NCI-H1417 treated with DMSO at 0.1 percent for 48 hours (cell line): ENCODE measurements at regions not wholly inside any gene's neighbourhood (a gene's known extent, or its start where the extent isn't known, plus 50 kb on each side); places are given as distances from the start of the nearest gene placed in this dataset.
"Not testable (repeated sequence)": the region's sequence is repeated elsewhere in the genome, so short reads cannot be mapped to it uniquely, and the experiment has no call there.

Experiments
- DNase-seq: peaks from one replicate; lab custom pipeline; 2025; lab: John Stamatoyannopoulos, UW

DNA sequence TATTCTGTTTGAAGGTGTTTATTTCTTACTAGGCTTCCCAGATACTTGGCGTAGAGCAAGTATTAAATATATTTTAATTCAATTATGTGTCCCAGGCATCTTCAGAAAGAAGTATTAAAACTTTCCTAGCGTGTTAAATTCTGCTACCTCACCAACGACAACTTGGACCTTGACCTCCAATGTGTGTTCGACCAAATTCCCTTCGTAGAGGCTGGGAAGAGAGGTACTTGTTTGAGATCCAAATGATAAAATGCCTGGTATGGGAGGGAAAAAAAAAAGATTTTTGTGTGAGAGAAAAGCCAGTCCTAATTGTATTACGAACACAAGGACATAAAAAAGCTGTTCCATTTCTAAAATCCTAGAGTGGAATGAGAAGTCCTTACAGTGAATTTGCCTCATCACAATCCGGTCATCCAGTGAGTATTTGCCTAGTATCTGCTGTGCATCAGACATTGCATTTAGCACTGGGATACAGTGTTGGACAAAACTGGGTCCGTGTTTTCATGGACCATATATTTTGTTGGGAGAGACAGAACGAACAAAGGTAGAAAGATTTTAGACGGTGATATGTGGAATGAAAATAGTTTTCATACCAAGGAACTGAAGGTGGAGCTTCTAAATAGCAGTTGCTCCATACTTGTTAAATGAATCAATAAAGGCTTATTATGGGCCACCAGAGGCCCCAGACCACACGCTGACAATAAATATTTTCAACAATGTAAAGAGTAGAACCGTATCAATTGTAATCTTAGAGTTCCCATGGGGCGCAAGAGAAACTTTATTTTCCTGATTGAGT, 103.1 kb downstream of the KIF4B start:
- no peak for DNase-seq

DNA sequence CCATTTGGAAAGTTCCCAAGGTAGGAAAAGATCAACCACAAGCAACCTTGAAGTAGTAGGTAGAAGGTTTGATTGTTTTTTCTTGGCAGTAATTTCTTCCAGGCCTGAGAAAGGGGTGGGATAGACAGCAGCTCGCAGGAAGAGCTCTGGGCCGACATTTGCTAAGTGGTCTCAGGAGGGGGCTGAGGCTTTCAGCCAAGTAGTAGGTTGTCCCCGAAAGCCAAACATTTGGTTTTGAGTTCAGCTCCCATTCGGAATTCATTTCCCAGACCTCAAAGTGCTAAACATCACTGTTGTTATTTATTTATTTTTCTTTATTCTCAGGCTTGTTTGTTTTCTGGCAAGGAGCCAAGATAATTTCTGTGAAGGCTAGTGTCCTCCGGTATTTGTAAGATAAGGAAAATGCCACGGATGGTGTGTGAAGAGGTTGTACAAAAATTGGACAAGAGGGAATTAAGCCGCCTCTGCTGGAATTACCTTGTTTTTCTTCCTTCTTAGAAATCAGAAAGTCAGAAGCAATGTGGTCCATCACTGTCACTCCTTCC, 112.1 kb downstream of the KIF4B start:
- no peak for DNase-seq

DNA sequence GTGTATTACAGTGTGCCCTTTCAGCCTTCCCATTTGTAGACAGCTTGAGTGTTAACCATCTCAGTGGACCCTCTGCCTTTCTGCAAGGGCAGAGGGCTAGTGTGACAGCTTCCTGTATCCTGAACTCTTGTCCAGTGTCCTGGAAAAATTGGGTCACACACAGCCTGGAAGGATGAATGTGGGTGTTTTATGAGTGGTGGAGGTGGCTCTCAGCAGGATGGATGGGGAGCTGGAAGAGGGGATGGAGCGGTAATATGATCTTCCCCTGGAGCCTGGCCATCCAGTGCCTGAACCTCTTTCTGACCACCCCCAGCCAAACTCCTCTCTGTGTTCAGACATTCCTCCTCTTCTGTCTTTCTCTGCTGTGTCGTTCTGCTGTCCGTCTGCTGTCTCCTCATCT, 113.0 kb downstream of the KIF4B start:
- DNase-seq: no peak

DNA sequence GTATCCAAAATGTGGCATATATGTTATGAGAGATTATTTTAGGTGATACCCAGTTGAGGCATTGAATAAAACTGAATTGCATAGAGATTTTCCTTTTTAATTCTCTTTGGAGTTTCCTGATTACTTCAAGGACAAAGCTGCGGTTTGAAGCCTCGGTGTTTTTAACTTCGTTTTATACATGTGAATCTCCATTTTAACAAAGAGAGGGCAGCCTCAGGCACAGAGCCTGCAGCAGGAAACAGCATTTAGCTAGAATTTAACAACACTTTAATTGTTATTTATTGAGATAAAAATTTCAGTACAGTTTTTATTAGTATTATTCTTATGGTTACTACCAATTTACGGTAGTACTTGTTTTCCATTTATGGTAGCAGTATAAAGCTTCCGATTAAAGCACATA, 114.0 kb downstream of the KIF4B start:
- no peak for DNase-seq

DNA sequence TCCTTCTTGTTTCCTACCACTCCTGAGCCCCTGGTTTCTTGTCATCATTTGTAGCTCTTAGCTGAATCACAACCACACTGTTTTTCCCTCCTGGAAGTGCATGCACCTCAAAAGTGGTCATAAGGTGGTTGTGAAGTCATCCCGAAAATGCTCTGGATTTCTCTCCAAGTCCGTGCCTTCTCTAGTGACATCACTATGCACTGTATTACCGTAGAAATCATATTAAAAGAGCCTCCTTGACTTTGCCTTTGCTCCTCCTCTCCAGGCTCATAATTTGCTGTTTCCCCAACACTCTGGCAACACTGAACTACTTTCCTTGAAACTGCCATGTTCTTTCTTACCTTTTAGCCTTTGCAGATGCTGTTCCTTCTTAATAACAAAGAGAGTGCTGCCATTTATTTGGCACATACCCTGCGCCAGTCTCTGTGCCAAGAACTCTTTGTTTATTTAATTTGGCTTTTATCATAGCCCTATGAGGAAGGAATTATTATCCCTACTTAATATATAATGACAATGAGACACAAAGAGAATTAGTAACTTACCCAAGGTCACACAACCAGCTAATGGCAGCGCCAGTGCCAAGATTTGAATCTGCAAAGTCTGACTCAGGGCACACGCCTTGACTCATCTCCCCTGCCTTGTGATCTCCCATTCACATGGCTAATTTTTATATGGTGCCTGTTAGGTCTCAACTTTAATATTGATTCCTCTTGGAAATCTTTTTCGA, 115.4 kb downstream of the KIF4B start:
- DNase-seq: no peak

- DNase-seq: no peak
These were observed 115.9 kb downstream of the KIF4B start for GRCh38 chr5:155129513-155129880.

- DNase-seq: no peak
These were observed 120.6 kb downstream of the KIF4B start for GRCh38 chr5:155134130-155134529.

- no peak for DNase-seq
These were observed 122.8 kb downstream of the KIF4B start for GRCh38 chr5:155136216-155136850.

- DNase-seq: no peak
These were observed 124.1 kb downstream of the KIF4B start for GRCh38 chr5:155137683-155138082.

DNA sequence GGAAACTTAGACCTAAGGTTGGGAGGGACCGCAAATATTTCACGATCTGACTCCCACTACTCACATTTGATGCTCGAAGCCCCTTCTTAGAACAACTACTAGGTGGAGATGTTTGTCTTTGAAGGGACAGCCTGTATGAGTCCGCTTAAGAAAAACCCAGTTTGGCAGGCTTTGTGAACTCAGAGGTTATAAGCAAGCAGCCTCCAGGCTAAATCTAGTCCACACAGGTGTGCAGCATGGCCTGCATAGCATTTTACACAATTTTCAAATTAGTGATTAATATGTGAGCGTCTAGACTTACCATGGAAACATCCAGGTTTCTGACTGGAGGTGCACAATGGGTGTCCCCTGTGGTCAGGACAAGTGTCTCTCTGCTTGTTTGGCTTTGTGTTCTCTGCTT, 127.1 kb downstream of the KIF4B start:
- no peak for DNase-seq

- DNase-seq: no peak
These were observed 131.4 kb downstream of the KIF4B start for GRCh38 chr5:155144956-155145355.

GRCh38 chr5:155147222-155147621, 133.7 kb downstream of the KIF4B start:
- DNase-seq: no peak

GRCh38 chr5:155148694-155149093, 135.1 kb downstream of the KIF4B start:
- no peak for DNase-seq

GRCh38 chr5:155150012-155150411, 136.5 kb downstream of the KIF4B start:
- DNase-seq: no peak

GRCh38 chr5:155154973-155155372, 141.4 kb downstream of the KIF4B start:
- no peak for DNase-seq

- not testable (repeated sequence) for DNase-seq
These were observed 149.5 kb downstream of the KIF4B start for GRCh38 chr5:155163084-155163483.

DNA sequence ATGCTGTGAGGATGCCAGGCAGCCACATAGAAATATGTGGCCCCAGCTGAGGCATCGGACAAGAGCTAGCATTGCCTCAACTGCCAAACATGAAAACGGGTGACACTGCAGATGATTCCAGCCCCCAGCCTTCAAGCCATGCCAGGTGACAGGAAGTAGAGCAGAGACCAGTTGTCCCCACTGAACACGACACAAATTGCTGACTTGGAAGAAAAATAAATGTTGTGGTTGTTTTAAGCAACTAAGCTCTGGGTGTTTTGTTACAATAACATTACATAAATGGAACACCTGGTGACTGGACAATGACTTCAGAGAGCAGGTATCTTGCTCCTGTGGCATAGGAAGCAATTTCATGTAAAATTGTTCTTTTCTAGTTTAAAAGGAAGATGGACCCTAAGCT, 154.2 kb downstream of the KIF4B start:
- no peak for DNase-seq

DNA sequence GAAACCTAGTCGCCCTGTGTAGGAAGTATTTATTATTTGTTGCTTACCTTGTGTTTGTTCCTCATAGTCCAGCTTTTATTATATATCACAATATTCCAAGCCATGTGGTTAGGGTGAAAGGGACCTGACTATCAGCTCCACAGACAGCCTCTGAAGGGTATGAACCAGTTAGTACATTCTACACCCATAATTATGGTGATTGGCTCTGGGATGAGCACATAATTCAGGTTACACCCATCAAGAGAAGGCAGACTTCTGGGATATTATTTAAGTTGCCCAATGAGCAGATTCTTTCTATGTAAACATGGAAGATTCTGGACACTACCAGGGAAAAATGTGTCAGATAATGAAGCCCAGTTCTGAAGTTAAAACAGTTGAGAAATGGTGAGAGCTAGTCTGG, 168.0 kb downstream of the KIF4B start:
- DNase-seq: no peak

GRCh38 chr5:155189476-155189875, 175.9 kb downstream of the KIF4B start:
- DNase-seq: no peak

GRCh38 chr5:155189981-155190380, 176.4 kb downstream of the KIF4B start:
- DNase-seq: no peak

DNA sequence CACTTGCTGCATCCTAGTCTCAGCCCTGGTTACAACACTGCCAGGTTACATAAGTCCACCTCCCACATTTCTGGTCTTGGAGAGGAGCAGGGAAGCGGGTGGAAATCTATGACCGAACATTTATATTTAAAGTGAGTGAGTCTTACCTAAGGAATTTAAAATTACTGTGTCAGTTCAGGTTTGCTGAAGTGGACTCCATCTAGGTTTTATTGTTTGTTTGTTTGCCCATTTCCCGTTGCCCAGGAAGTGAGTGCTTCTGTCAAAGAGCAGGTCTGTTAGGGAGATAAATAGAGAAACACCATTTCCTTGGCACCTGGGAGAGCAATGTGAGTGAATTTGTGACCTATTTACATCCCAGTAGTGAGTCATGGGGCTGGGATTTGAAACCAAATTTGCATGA, 179.5 kb downstream of the KIF4B start:
- no peak for DNase-seq

DNA sequence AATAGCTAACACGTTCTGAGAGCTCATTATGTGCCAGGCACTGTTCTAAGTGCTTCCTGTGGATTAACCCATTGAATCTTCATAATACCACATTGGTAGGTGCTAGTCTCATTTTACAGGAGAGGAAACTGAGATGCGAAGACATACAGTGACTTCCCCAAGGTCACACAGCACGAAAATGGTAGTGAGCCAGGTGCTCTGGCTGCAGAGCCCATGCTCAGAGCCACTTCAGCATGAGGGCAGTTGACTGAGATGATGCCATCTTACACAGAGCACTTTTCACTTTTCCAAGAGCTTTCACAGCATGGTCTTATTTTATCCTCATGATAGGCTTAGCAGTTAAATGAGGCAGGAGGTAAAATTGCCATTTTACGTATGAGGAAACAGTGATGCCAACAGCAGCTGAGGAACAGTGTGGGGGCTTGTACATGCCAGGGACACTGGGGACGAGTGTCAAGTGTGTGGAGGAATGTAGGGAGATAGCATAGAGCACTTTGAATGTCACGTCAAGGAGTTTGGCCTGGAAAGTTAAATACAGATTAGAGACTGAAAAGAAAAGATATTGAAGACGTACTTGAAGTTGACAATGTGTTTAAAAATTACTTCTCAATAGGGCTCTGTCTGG, 180.0 kb downstream of the KIF4B start:
- DNase-seq: no peak
